ENCODE measurements at regions not wholly inside any gene's neighbourhood (a gene's known extent, or its start where the extent isn't known, plus 50 kb on each side); places are given as distances from the start of the nearest gene placed in this dataset.

- Histone ChIP-seq H3K36me3 (ENCODE audit: control insufficient read depth, insufficient read depth, low read length) (no peaks in the 10 kb centered on the region), H3K4me3 (ENCODE audit: low read depth in 2 of 2, low read length in 2 of 2) (no peak overlapping the region), H3K27me3 (ENCODE audit: control insufficient read depth, insufficient read depth, low read length) (no peaks in the 10 kb centered on the region), H3K4me1 (ENCODE audit: control insufficient read depth, insufficient read depth, low read length) (no peaks in the 10 kb centered on the region), H3K27ac (ENCODE audit: low read length) (no peak overlapping the region), H3K9me3 (ENCODE audit: control insufficient read depth, insufficient read depth, low read depth, low read length) (no peaks in the 10 kb centered on the region)
- BruUV-seq (replicated peaks) = no TSS peak
- intact Hi-C loops (cut with micrococcal nuclease; ENCODE audit: unreplicated experiment) (no loop called here), in situ Hi-C loops (cut with HindIII; ENCODE audit: low pct_unique_long_range_greater_than_20kb, low sequenced_read_pairs) (no loop called here)
- ChIA-PET POLR2A (no interaction called here), CTCF (no interaction called here)
- no peak for DNase-seq (ENCODE audit: low read depth, low spot score)
- ATAC-seq = no peak
- TF ChIP-seq SIN3A (IDR thresholded peaks at IDR 0.05; ENCODE audit: borderline replicate concordance, insufficient read depth, low read depth, low read length) (no peak), TCF7L2 (IDR thresholded peaks at IDR 0.05; ENCODE audit: low read depth, low read length) (no peak), REST (IDR thresholded peaks at IDR 0.05; ENCODE audit: insufficient read depth in 1 of 2, low read depth in 2 of 2, low read length in 1 of 2) (no peak), POLR2AphosphoS5 (IDR thresholded peaks at IDR 0.05; ENCODE audit: low read depth, low read length) (no peak), CTCF (IDR thresholded peaks at IDR 0.05) (no peak)
Observed at GRCh38 chr11:28483072-28483867, 375.1 kb downstream of the METTL15 start.

GRCh38 chr11:28482666-28483065 lies 374.5 kb downstream of the METTL15 start:
- no TSS peak for BruUV-seq (replicated peaks)
- H3K27me3 ChIP-seq (ENCODE audit: control insufficient read depth, insufficient read depth, low read length) = no peaks in the 10 kb centered on the region
- CTCF ChIA-PET = no interaction called here
- intact Hi-C loops (cut with micrococcal nuclease; ENCODE audit: unreplicated experiment) (no loop called here), in situ Hi-C loops (cut with HindIII; ENCODE audit: low pct_unique_long_range_greater_than_20kb, low sequenced_read_pairs) (no loop called here)
- no peak overlapping the region for H3K27ac ChIP-seq (ENCODE audit: low read length)
- TF ChIP-seq POLR2AphosphoS5 (IDR thresholded peaks at IDR 0.05; ENCODE audit: low read depth, low read length) (no peak), TCF7L2 (IDR thresholded peaks at IDR 0.05; ENCODE audit: low read depth, low read length) (no peak), SIN3A (IDR thresholded peaks at IDR 0.05; ENCODE audit: borderline replicate concordance, insufficient read depth, low read depth, low read length) (no peak), CTCF (IDR thresholded peaks at IDR 0.05) (no peak), REST (IDR thresholded peaks at IDR 0.05; ENCODE audit: insufficient read depth in 1 of 2, low read depth in 2 of 2, low read length in 1 of 2) (no peak)
- H3K4me1 ChIP-seq (ENCODE audit: control insufficient read depth, insufficient read depth, low read length) = no peaks in the 10 kb centered on the region
- no peaks in the 10 kb centered on the region for H3K9me3 ChIP-seq (ENCODE audit: control insufficient read depth, insufficient read depth, low read depth, low read length)
- ATAC-seq = no peak
- no peak overlapping the region for H3K4me3 ChIP-seq (ENCODE audit: low read depth in 2 of 2, low read length in 2 of 2)
- no peaks in the 10 kb centered on the region for H3K36me3 ChIP-seq (ENCODE audit: control insufficient read depth, insufficient read depth, low read length)
- DNase-seq (ENCODE audit: low read depth, low spot score) = no peak
- POLR2A ChIA-PET = no interaction called here
